KMS-11 (cell line): ENCODE measurements at regions not wholly inside any gene's neighbourhood (a gene's known extent, or its start where the extent isn't known, plus 50 kb on each side); places are given as distances from the start of the nearest gene placed in this dataset.

Experiments used
- H2AFZ ChIP-seq: fragments of 200-600 bp; sonication (generic); 2 replicates; pipeline ENCODE4 v1.6.1; 2016; ENCODE audit warnings: antibody characterized with exemption, mixed run types, low read depth
- H3K27ac ChIP-seq: fragments of 200-600 bp; sonication (generic); 2 replicates; pipeline ENCODE4 v1.6.1; 2016; ENCODE audit warnings: mild to moderate bottlenecking, mixed run types
- H3K27me3 ChIP-seq: fragments of 200-600 bp; sonication (generic); 2 replicates; pipeline ENCODE4 v1.6.1; 2017; ENCODE audit warnings: mild to moderate bottlenecking, low read depth, mixed run types, moderate library complexity; ENCODE audit not compliant: insufficient read depth
- H3K36me3 ChIP-seq: fragments of 200-600 bp; sonication (generic); 2 replicates; pipeline ENCODE4 v1.6.1; 2017; ENCODE audit warnings: mild to moderate bottlenecking, mixed run types; ENCODE audit not compliant: insufficient read depth
- H3K4me1 ChIP-seq: fragments of 200-600 bp; sonication (generic); 2 replicates; pipeline ENCODE4 v1.6.1; 2016; ENCODE audit warnings: mild to moderate bottlenecking, low read depth, mixed run types; ENCODE audit not compliant: poor library complexity, severe bottlenecking
- H3K4me2 ChIP-seq: fragments of 200-600 bp; sonication (generic); 2 replicates; pipeline ENCODE4 v1.7.0; 2016; ENCODE audit warnings: mild to moderate bottlenecking, mixed run types
- H3K4me3 ChIP-seq: fragments of 200-600 bp; sonication (generic); IDR thresholded peaks from 2 replicates; pipeline ENCODE4 v1.6.1; 2017; ENCODE audit warnings: low read depth, low read length, mixed read lengths; ENCODE audit not compliant: insufficient read depth
- H3K79me2 ChIP-seq: fragments of 200-600 bp; sonication (generic); 2 replicates; pipeline ENCODE4 v1.6.1; 2016; ENCODE audit warnings: low read depth, mixed run types; ENCODE audit not compliant: insufficient read depth
- H3K9ac ChIP-seq: fragments of 200-600 bp; sonication (generic); 2 replicates; pipeline ENCODE4 v1.6.1; 2016; ENCODE audit warnings: mild to moderate bottlenecking, mixed run types
- H4K20me1 ChIP-seq: fragments of 200-600 bp; sonication (generic); 2 replicates; pipeline ENCODE4 v1.6.1; 2016; ENCODE audit warnings: mild to moderate bottlenecking, mixed run types; ENCODE audit not compliant: insufficient read depth
- CTCF ChIP-seq: fragments of 200-600 bp; sonication (generic); conservative IDR thresholded peaks from 2 replicates; pipeline ENCODE4 v1.6.1; 2017; ENCODE audit warnings: low read depth, mild to moderate bottlenecking, antibody characterized with exemption, low read length, moderate library complexity, mixed read lengths

- Histone ChIP-seq H3K27me3 (no peaks in the 10 kb centered on the region), H2AFZ (no peak overlapping the region), H3K27ac (no peak overlapping the region), H4K20me1 (no peaks in the 10 kb centered on the region), H3K4me1 (no peaks in the 10 kb centered on the region), H3K4me2 (no peak overlapping the region), H3K4me3 (no peak overlapping the region), H3K9ac (no peak overlapping the region), H3K36me3 (no peaks in the 10 kb centered on the region), H3K79me2 (no peaks in the 10 kb centered on the region)
- no peak for TF ChIP-seq CTCF
These were observed 387.1 kb downstream of the INHBA start for GRCh38 chr7:41315764-41316163.

GRCh38 chr7:41313171-41313570 lies 389.7 kb downstream of the INHBA start:
- H4K20me1 ChIP-seq: no peaks in the 10 kb centered on the region
- no peaks in the 10 kb centered on the region for H3K79me2 ChIP-seq
- no peaks in the 10 kb centered on the region for H3K27me3 ChIP-seq
- no peak overlapping the region for H2AFZ ChIP-seq
- TF ChIP-seq CTCF: no peak
- no peak overlapping the region for H3K4me3 ChIP-seq
- no peaks in the 10 kb centered on the region for H3K4me1 ChIP-seq
- H3K4me2 ChIP-seq: no peak overlapping the region
- no peak overlapping the region for H3K9ac ChIP-seq
- H3K36me3 ChIP-seq: no peaks in the 10 kb centered on the region
- H3K27ac ChIP-seq: no peak overlapping the region

GRCh38 chr7:41312235-41312634 lies 390.7 kb downstream of the INHBA start:
- Histone ChIP-seq H3K4me3 (no peak overlapping the region), H3K27ac (no peak overlapping the region), H2AFZ (no peak overlapping the region), H3K27me3 (no peaks in the 10 kb centered on the region), H3K79me2 (no peaks in the 10 kb centered on the region), H3K4me1 (no peaks in the 10 kb centered on the region), H3K4me2 (no peak overlapping the region), H4K20me1 (no peaks in the 10 kb centered on the region), H3K9ac (no peak overlapping the region), H3K36me3 (no peaks in the 10 kb centered on the region)
- no peak for TF ChIP-seq CTCF

GRCh38 chr7:41311301-41311700 lies 391.6 kb downstream of the INHBA start:
- Histone ChIP-seq H2AFZ (no peak overlapping the region), H3K4me1 (no peaks in the 10 kb centered on the region), H3K4me2 (no peak overlapping the region), H3K27ac (no peak overlapping the region), H3K36me3 (no peaks in the 10 kb centered on the region), H3K4me3 (no peak overlapping the region), H3K9ac (no peak overlapping the region), H3K79me2 (no peaks in the 10 kb centered on the region), H4K20me1 (no peaks in the 10 kb centered on the region), H3K27me3 (no peaks in the 10 kb centered on the region)
- no peak for TF ChIP-seq CTCF

- no peak for TF ChIP-seq CTCF
- Histone ChIP-seq H3K9ac (no peak overlapping the region), H3K27me3 (no peaks in the 10 kb centered on the region), H3K4me1 (no peaks in the 10 kb centered on the region), H4K20me1 (no peaks in the 10 kb centered on the region), H2AFZ (no peak overlapping the region), H3K79me2 (no peaks in the 10 kb centered on the region), H3K4me2 (no peak overlapping the region), H3K4me3 (no peak overlapping the region), H3K36me3 (no peaks in the 10 kb centered on the region), H3K27ac (no peak overlapping the region)
These were observed 396.4 kb downstream of the INHBA start for GRCh38 chr7:41306486-41306885.
